ENCODE measurements at regions not wholly inside any gene's neighbourhood (a gene's known extent, or its start where the extent isn't known, plus 50 kb on each side); places are given as distances from the start of the nearest gene placed in this dataset.

DNA sequence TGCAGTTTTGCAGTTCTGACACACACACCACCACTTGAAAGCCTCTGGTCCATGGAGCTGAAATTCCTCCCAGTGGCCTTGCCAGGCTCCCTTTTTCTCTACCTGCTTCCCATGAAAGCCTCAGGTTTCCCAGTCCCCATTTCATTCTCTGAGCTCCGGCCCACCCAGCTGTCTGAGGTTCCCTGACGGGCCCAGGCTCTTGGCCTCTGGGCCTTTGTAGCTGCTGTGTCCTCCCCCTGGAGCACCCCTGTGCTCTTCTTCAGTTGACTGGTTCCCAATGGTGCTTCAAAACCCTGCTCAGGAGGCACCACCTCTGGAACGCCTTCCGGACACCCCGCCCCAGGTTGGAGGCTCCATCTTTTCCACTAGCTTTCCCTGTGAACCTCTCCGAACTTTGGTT, 155.9 kb upstream of the SHB start:
- no peak for DNase-seq

DNA sequence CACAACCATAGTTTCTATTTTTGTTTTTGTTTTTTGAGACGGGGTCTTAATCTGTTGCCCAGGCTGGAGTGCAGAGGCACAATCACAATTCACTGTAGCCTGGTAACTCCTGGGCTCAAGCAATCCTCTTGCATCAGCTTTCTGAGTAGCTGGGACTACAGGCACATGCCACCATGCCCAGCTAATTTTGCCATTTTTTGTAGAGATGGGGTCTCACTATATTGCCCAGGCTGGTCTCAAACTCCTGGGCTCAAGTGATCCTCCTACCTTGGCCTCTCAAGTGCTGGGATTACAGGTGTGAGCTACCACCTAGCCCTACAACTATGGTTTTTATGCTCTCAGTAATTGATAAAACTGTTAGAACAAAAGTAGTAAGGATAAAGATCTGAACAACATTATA, 147.5 kb upstream of the SHB start:
- no peak for DNase-seq

DNA sequence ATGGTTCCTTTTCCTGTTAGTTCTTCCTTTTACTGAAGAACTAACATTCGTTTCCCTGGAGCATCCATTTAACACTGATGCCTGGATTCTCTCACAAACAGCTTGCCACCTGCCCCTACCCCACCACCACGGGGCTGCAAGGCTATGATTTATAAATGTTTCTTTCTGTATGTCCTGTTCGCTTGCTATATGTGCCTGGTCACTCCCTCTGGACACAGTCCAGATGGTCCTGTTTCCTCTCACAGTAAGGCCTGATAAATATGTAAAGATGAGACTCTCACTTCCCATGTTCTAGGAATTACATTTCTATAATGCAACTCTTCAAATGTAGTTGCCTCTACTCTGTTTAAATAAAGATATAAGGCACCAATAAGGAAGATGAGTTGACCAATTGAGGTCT, 146.4 kb upstream of the SHB start:
- DNase-seq, result no peak

DNA sequence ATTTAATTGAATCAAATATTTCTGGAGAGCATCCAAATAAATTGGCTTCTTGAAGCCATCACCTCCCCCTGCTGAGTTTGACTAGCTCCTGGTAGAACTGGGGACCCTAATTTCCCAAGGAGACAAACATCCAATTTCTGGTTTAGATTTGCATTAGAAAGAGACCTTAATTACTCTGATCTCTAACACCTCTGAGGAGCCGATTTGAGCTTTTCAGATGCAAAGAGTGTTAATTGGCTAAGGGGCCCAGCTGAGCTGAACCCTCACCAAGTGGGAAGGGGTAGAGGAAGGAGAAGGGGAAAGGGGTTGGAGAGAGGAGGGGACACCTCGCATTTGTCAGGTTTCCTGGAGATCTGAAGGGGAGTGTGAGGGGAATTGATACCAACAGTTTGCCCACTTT, 145.4 kb upstream of the SHB start:
- DNase-seq, result peak; percentile 46

DNA sequence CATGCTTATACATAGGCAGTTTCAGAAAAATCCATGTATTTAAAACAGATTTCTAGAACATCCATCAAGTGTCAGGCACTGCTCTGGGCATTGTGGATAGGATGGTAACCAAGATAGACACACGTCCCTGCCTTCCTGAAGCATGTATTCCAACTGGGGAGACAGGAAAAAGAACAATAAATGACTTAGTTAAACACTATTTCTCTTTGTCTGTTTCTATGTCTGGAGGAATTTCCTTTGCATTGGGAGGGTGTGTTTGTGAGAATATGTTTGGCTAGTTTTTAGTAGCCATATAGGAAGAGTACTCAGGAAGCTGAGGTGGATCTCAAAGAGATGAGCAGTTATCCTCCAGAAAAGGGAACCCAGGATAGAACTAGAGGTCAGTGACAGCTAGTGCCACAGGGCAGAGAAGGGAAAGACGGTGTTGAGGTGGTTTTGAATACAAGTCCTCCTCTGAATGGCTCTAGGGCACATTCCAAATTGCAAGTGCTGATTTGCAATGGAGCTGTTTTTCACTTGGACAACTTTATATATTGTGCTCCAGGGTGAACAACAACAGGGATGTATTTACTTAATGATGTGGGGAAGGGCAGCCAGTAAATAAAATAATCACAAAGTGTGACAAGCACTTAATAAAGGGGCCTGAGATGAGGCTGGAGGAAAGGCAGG, 144.7 kb upstream of the SHB start:
- DNase-seq, result no peak

DNA sequence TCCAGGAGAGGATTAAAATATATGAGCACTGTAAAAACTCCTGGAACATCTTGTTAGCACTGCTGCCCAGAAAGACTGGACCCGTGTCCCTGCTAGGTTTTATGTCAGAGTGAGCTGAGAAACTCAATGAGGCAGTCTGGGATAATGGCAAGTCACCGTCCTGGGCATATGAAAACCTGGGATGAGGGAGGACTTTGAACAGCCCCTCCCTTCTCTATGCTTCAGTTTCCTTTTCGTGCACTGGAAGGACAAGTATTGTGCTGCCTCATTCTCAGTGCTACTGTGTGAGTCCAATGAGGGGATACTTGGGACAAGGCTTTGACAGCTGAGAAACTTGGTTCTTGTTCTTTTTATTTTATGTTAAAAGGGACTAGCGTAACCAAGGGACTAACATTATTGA, 143.0 kb upstream of the SHB start:
- no peak for DNase-seq

DNA sequence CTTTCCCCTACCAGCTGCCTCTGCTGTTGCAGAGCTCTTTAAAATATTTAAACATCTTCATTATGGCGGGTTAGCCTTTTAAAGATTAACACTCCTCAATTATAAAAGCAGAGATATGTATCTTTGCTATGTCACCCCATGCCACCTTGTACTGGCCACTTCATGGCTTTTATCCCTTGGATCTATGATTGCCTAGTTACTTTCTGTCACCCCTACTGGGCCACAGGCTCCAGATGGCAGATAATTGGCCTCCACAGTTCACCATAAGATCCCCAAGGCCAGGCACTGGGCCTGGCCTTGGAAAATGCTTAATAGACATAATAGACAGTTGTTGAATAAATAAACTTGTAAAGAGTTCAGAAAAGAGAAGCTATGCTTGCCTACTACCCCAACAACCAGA, 142.0 kb upstream of the SHB start:
- DNase-seq, result no peak

DNA sequence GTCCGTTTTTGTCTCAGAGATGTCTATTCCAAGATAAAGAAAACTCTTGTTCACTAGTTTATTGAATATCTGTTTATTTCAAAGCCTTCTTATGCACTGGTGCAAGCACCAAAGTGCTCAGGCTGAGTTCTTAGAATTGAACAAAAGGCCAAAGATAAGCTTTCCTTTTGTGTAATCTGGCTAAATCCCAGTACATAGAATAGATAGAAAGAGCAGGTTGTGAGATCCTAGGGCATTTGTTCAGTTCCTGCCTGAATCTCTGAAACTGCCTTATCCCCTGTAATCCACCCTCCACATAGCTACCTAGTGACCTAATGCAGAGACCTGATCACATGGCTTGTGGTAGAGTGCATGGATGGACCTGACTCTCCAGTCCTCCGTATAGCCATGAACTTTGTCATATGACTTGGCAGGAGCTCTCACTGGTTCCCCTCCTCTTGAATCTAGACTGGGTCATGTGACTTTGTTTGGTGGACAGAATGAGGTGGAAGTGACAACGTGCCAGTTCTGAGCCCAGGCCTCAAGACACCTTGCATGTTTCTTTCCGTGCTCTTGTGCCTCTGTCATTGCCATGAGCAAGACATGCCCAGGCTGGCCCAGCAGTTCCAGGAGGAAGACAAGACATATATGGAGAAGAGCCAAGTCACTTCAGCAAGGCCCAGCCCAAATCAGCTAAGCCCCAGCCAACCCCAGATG, 139.3 kb upstream of the SHB start:
- no peak for DNase-seq

DNA sequence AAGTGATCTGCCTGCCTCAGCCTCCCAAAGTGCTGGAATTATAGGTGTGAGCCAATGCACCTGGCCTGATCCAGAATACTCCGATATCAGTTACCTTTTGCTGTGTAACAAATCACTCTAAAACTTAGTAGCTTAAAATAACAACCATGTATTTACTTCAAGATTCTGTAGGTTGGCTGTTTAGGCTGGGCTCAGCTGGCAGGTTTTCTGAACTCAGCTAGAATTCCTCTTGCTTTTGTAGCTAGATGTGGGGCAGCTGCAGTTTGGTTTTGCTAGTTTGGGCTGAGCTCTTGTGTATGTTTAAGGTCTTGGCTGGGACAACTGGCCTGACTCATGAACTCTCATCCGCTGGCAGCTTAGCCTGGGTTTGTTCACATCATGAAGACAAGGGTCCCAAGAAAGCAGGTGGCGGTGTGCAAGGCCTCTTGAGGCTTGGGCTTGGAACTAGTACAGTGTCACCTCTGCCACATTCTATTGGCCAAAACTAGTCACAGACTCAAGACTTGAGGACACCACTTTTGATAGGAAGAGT, 138.3 kb upstream of the SHB start:
- DNase-seq, result no peak

DNA sequence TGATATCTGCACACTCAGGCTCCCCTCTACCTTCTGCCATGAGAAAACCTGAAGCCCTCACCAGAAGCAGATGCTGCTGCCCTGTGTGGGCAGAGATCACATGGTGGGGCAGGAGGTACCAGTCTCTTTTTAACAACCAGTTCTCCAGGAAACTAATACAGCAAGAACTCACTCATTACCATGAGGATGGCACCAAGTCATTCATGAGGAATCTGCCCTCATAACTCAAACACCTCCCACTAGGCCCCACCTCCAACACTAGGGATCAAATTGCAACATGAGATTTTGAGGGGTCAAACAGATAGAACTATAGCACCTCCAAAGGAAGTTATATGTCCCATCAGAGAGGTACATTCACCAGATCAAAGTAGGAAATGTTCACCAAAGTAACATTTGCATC, 136.3 kb upstream of the SHB start:
- DNase-seq, result no peak

DNA sequence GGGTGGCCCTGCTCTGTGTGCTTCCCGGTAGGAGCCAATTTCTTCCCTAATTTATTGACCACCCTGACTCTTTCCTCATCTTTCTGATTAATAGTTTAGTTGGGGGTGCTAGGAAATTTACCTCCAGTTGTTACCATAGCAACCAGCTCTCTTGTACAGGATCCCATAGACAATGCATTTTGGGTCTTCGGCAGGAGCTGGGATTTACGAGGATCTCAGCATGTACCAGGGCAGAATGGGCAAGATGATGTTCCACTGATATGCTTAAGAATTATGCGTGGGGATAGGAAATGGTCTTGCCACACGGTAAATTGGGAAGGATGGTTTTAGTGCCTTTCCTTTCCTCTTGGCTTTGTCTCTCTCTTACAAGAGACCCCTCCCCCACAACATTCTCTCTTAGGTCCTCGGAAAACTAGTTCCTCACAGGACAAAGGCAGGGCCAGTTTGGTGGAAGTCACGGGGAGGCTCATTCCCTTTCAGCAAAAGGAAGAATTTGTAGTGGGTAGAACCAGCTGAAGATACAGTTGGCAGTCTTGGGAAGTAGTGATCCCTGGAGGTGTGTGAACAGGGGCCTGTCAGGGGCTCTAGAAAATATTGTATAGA, 133.4 kb upstream of the SHB start:
- no peak for DNase-seq

DNA sequence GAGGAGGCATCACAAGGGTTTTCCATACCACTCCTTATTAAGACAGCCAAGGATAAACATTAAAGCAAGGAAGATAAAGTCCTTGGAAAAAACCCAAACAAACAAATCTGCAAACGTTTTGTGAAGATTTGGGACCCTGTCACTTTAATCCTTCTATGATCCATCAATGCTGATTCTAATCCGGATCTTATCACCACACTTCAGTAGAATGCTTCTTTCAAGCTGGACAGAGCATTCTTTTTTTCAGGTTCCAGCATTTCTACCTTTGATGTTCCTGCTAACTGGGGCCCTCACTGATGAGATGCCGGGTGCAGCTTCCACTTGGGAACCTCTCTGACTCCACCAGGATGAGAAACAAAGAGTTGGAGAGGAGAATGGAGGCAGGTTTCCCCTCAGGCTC, 132.8 kb upstream of the SHB start:
- no peak for DNase-seq

DNA sequence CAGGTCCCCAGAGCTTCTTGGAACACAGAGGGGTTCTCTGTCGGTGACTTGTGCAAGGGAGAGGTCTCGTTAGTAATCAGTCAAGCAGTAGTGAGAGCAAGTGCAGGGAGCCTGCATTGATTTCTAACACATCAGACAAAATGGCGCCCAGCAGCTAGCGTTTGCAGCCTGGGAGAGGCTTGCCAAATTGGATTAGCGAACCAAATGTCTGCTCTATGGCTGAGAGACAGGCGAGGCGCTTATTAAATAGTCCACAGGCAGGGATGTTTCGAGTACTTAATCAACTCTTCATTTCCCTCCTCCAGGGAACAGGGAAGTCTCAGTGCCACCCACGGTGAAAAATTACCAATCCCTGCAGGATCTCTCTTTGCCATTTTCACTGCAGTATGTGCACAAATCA, 131.4 kb upstream of the SHB start:
- DNase-seq, result no peak

DNA sequence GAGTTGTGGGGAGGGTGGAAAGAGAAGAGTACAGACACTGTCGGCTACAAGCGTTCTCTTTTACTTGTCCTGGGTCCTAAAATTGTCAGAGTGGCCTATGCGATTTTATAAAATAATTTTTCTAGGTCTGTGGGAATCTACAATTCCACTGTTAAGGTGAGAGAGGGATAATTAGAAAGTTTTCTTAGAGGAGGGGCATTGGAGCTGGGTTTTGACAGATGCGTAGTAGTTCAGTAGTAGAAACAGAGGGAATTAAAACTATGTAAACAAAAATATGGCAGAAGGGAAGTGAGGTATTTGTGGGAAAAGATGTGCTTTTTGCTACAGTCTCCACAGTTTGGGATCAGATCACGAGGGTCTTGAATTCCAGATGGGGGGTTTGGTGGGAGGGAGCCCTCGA, 129.1 kb upstream of the SHB start:
- DNase-seq, result no peak

DNA sequence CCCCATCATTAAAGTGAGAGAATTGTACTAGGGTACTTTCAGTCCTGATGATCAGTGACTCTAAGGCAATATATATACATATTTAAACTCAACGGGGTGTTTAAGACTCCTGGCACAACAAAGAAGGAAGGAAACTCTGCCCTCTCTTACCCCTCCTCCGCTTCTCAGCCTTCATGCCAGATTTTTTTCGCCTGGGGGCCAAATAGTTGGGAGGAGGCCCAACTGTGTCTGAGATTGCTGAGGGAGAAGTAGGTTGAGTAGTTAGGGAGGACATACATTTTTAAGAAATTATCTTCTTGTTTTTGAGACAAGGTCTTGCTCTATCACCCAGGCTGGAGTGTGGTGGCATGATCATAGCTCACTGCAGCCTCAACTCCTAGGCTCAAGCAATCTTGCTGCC, 127.7 kb upstream of the SHB start:
- DNase-seq, result no peak

DNA sequence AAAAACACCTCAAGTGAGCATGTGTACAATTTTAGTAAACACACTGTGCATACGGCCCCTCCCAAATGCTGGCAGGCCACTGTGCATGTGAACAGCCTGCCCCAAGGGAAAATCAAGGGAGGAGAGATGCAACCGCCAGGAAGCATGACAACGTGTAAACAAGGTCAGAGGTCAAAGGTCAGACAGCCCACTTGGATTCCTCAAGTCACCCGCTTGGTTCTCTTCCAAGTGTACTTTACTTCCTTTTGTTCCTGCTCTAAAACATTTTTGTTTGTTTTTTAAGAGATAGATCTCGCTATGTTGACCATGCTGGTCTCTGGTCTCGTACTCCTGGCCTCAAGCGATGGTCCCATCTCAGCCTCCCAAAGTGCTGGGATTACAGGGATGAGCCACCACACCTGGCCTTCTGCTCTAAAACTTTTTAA, 126.7 kb upstream of the SHB start:
- DNase-seq, result no peak

DNA sequence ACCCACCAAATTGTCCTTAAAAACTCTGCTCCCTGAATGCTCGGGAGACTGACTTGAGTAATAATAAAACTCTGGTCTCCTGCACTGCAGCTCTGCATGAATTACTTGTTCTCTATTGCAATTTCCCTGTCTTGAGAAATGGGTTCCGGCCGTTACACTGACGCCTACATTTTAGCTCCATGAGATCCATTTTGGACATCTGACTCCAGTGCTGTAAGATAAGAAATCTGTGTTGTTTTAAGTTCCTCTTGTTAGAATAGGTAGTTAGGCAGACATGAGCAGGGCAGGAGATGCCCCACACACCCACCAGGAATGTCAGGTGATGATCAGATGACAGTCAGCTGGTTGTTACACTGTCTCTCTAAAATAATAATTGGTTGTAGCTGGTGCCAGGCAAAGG, 125.8 kb upstream of the SHB start:
- no peak for DNase-seq

DNA sequence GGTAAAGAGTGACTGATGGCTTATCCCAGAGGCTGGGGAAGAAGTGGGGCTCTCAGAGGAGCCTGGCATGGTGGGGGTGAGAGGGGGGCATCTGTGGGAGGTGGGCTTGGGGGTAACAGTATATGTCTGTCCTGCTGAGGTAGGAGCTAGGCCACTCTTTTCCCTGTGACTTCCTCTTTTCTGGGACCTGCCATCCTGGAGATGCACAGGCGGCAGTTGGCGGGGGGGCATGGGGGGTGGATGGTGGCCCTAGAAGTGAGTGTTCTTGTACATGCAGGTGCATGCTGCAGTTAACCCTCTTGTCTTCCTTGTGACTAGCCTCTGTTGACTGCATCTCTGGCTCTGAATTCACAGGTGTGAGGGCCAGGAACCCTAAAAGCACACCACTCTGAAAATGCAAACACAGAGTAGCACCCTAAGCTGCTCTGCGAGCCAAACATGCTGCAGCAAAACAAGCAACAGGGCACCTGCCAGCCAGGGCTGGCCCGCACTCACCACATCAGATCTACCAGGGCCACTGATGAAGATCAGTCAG, 123.8 kb upstream of the SHB start:
- DNase-seq, result no peak

DNA sequence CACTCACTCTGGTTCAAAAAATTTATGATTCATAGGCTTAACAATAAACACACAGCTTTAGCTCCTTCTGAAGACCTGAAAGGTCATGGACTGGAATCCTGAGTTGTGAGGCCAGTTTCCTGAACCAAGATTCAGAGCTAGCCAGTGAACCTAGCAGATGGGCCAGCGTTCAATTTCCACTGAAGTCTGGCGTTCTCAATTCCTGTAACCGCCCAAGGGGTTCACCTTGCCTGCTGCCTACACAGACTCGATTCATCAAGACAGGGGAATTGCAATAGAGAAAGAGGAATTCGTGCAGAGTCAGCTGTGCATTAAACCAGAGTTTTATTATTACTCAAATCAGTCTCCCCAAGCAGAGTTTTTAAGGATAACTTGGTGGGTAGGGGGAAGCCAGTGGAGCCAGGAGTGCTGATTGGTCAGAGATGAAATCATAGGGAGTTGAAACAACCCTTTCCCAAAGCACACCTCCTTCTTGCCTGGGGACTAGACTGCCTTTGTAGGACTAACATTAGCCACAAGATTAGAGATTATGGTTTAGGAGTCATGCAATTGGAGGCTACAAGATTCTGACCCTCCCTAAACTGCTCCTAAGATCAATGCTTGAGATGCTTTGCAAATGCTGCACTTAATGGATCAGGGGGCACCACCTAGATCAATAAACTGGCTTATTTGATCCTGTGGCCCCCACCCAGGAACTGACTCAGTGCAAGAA, 117.5 kb upstream of the SHB start:
- DNase-seq, result no peak

DNA sequence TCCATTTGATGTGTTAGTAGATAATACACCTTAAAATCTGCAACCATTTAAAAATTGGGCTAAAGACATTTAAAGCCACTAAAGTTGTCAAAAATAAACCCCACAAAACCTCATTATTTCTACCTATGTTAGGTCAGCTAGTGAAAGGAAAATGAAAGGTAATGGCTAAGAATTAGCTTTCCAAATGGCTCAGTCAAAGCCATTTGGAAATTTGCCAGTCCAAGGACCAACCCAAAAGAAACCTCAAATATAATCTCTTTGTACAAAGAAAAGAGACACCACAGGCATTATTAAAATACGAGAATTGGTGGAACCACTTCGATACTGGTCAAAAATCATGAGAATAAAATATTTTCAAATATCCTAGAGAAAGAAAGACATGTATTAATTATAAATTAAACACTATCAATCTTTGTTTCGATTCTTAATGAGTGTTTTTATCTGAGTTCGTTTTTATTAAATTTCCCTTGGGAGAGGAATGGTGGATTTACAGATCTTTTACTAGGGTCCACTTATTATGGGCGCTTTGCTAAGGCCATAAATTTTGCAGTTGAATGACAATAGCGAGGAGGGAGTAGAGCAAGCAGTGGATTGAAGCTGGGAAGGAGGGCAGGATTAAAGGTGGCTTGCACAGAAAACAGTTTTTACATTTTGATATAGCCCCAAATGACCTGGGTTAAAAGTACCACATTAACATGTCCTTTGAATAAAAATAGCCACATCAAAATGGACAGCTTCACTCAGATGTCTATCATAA, 116.8 kb upstream of the SHB start:
- DNase-seq, result no peak

DNA sequence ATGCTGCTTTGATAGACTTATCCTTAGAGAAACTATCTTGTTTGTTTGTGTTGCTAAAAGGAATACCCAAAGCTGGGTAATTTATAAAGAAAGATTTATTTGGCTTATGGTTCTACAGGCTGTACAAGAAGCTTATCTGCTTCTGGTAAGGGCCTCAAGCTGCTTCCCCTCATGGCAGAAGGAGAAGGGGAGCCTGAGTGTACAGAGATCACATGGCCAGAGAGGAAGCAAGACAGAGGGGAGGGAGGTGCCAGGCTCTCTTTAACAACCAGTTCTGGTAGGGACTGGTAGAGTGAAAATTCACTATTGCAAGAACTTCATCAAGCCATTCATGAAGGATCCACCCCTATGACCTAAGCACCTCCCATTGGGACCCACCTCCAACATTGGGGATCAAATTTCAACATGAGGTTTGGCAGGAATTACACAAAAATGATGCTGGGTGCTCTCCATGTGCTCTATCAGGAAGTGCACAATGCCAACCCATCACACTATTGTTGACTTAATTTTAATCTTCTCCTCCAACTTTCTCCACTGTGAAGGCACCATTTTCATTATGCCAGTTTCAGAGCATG, 115.1 kb upstream of the SHB start:
- no peak for DNase-seq

DNA sequence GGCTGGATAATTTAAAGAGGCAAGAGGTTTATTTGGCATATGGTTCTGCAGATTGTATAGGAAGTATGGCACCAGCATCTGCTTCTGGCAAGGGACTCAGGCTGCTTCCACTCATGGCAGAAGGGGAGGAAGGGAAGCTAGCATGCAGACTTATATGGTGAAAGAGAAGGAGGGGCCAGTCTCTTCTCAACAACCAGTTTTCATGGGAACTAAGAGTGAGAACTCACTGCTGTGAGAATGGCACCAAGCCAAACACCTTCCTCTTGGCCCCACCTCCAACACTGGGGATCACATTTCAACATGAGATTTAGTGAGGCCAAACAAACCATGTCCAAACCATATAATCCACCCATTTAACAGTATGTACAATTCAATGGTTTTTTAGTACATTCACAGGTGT, 113.3 kb upstream of the SHB start:
- peak; percentile 37 for DNase-seq

Data from COR-L47 (cell line).